HG03469 (cell line): ENCODE measurements at regions not wholly inside any gene's neighbourhood (a gene's known extent, or its start where the extent isn't known, plus 50 kb on each side); places are given as distances from the start of the nearest gene placed in this dataset.

Source experiments
- ATAC-seq: cut with Tn5 transposase; IDR thresholded peaks from one replicate; pipeline ENCODE4 v1.9.1; 2021; ENCODE audit warnings: mild to moderate bottlenecking, moderate library complexity, moderate number of reproducible peaks; ENCODE audit not compliant: unreplicated experiment

- ATAC-seq = no peak
Observed at GRCh38 chr2:220855296-220855695, 716.8 kb downstream of the EPHA4 start.

- no peak for ATAC-seq
Observed at GRCh38 chr2:220856486-220856885, 715.6 kb downstream of the EPHA4 start.

GRCh38 chr2:220857368-220857767, 714.7 kb downstream of the EPHA4 start:
- no peak for ATAC-seq

- ATAC-seq = no peak
Observed at GRCh38 chr2:220858101-220858500, 714.0 kb downstream of the EPHA4 start.

- no peak for ATAC-seq
Observed at GRCh38 chr2:220871909-220872308, 700.2 kb downstream of the EPHA4 start.

- no peak for ATAC-seq
Observed at GRCh38 chr2:220876080-220876824, 695.9 kb downstream of the EPHA4 start.

- ATAC-seq = no peak
Observed at GRCh38 chr2:220877491-220877890, 694.6 kb downstream of the EPHA4 start.

GRCh38 chr2:220877897-220878296, 694.2 kb downstream of the EPHA4 start:
- ATAC-seq = no peak

- ATAC-seq = no peak
Observed at GRCh38 chr2:220880623-220881596, 691.2 kb downstream of the EPHA4 start.

- ATAC-seq = no peak
Observed at GRCh38 chr2:220882507-220882906, 689.6 kb downstream of the EPHA4 start.

GRCh38 chr2:220885593-220885992, 686.5 kb downstream of the EPHA4 start:
- no peak for ATAC-seq

- no peak for ATAC-seq
Observed at GRCh38 chr2:220887271-220887870, 684.7 kb downstream of the EPHA4 start.

- no peak for ATAC-seq
Observed at GRCh38 chr2:220887876-220888275, 684.2 kb downstream of the EPHA4 start.

- ATAC-seq = no peak
Observed at GRCh38 chr2:220890931-220891330, 681.2 kb downstream of the EPHA4 start.

GRCh38 chr2:220891405-220891804, 680.7 kb downstream of the EPHA4 start:
- no peak for ATAC-seq

- no peak for ATAC-seq
Observed at GRCh38 chr2:220892018-220892634, 680.0 kb downstream of the EPHA4 start.

GRCh38 chr2:220893411-220893810, 678.7 kb downstream of the EPHA4 start:
- no peak for ATAC-seq

GRCh38 chr2:220894069-220894468, 678.0 kb downstream of the EPHA4 start:
- ATAC-seq = no peak

GRCh38 chr2:220899492-220899891, 672.6 kb downstream of the EPHA4 start:
- no peak for ATAC-seq

GRCh38 chr2:220904015-220904414, 668.1 kb downstream of the EPHA4 start:
- ATAC-seq = no peak

- no peak for ATAC-seq
Observed at GRCh38 chr2:220913384-220913783, 658.7 kb downstream of the EPHA4 start.
